IMR-90 (cell line): ENCODE measurements at regions not wholly inside any gene's neighbourhood (a gene's known extent, or its start where the extent isn't known, plus 50 kb on each side); places are given as distances from the start of the nearest gene placed in this dataset.

Experiments used
- ATAC-seq: fragments of 200-7000 bp; cut with Tn5 transposase; 2 replicates; pipeline ENCODE4 v1.9.1; 2020; ENCODE audit warnings: low read depth, mild to moderate bottlenecking, moderate library complexity
- BruUV-seq: library from RNA; stranded (reverse); fragments of 400-500 nt; replicated peaks from 2 replicates; lab custom pipeline; 2021; lab: Mats Ljungman, UMichigan
- CTCF ChIA-PET: fragments of 300-600 bp; formaldehyde crosslinking; extraction: SDS; loops from one replicate; lab custom pipeline; 2021; ENCODE audit warnings: antibody characterized with exemption; lab: Yijun Ruan, JAX
- POLR2A ChIA-PET: fragments of 300-600 bp; sonication (Branson Sonifier 250); formaldehyde crosslinking; loops from one replicate; lab custom pipeline; 2022; ENCODE audit warnings: antibody characterized with exemption; ENCODE audit not compliant: unreplicated experiment; lab: Charles Lee
- DNase-seq: peaks from one replicate; pipeline ENCODE4 v3.0.0; 2013
- H2AFZ ChIP-seq: replicated peaks from 2 replicates; pipeline ENCODE3; 2013; ENCODE audit warnings: low read length, mild to moderate bottlenecking; ENCODE audit not compliant: poor library complexity
- H2AK5ac ChIP-seq: 2 replicates; pipeline ENCODE4 v1.6.1; 2013; ENCODE audit warnings: low read depth, low read length, inconsistent platforms
- H2AK9ac ChIP-seq: replicated peaks from 2 replicates; pipeline ENCODE3; 2013; ENCODE audit warnings: mild to moderate bottlenecking, low read depth, low read length, moderate library complexity; ENCODE audit not compliant: poor library complexity
- H2BK120ac ChIP-seq: 2 replicates; pipeline ENCODE4 v1.6.1; 2013; ENCODE audit warnings: low read depth, low read length, inconsistent platforms
- H2BK15ac ChIP-seq: 3 replicates; pipeline ENCODE4 v1.6.1; 2013; ENCODE audit warnings: low read depth, low read length, inconsistent platforms
- H2BK20ac ChIP-seq: 2 replicates; pipeline ENCODE4 v1.6.1; 2013; ENCODE audit warnings: low read depth, mild to moderate bottlenecking, inconsistent platforms, low read length, moderate library complexity
- H2BK5ac ChIP-seq: 2 replicates; pipeline ENCODE4 v1.6.1; 2013; ENCODE audit warnings: mild to moderate bottlenecking, low read depth, low read length, inconsistent platforms; ENCODE audit not compliant: poor library complexity, severe bottlenecking
- H3K14ac ChIP-seq: replicated peaks from 2 replicates; pipeline ENCODE4 v1.6.1; 2013; ENCODE audit warnings: low read depth, low read length, inconsistent platforms
- H3K18ac ChIP-seq: 2 replicates; pipeline ENCODE4 v1.6.1; 2013; ENCODE audit warnings: low read depth, low read length, control low read depth
- H3K23ac ChIP-seq: 2 replicates; pipeline ENCODE4 v1.6.1; 2013; ENCODE audit warnings: low read depth, low read length, inconsistent platforms
- H3K27ac ChIP-seq: 2 replicates; pipeline ENCODE4 v1.5.1; 2013; ENCODE audit warnings: mild to moderate bottlenecking, control low read depth, low read length; ENCODE audit not compliant: insufficient read depth
- H3K27me3 ChIP-seq: 2 replicates; pipeline ENCODE4 v1.6.1; 2013; ENCODE audit warnings: low read length; ENCODE audit not compliant: control insufficient read depth, insufficient read depth
- H3K36me3 ChIP-seq: 2 replicates; pipeline ENCODE4 v1.6.1; 2013; ENCODE audit warnings: low read length, mixed read lengths; ENCODE audit not compliant: control insufficient read depth, insufficient read depth
- H3K4ac ChIP-seq: 2 replicates; pipeline ENCODE4 v1.6.1; 2013; ENCODE audit warnings: low read depth, low read length, inconsistent platforms
- H3K4me1 ChIP-seq: 2 replicates; pipeline ENCODE4 v1.6.1; 2013; ENCODE audit warnings: low read length, mixed read lengths; ENCODE audit not compliant: control insufficient read depth, insufficient read depth
- H3K4me2 ChIP-seq: 2 replicates; pipeline ENCODE4 v1.6.1; 2013; ENCODE audit warnings: low read depth, mild to moderate bottlenecking, control low read depth, low read length, moderate library complexity
- H3K4me3 ChIP-seq: 2 replicates; pipeline ENCODE4 v1.5.1; 2013; ENCODE audit warnings: low read depth, mild to moderate bottlenecking, control low read depth, low read length, moderate library complexity; ENCODE audit not compliant: insufficient read depth
- H3K56ac ChIP-seq: 2 replicates; pipeline ENCODE4 v1.6.1; 2013; ENCODE audit warnings: low read length, inconsistent platforms; ENCODE audit not compliant: insufficient read depth; ENCODE audit errors: extremely low read depth
- H3K79me1 ChIP-seq, 2 experiments: 2 replicates each; pipeline ENCODE4 v1.6.1; 2013; ENCODE audit warnings: low read length in 2 of 2, inconsistent platforms in 1 of 2, low read depth in 1 of 2
- H3K9ac ChIP-seq: 2 replicates; pipeline ENCODE4 v1.6.1; 2013; ENCODE audit warnings: low read depth, low read length, control low read depth
- H3K9me1 ChIP-seq: 2 replicates; pipeline ENCODE4 v1.6.1; 2013; ENCODE audit warnings: low read length, inconsistent platforms; ENCODE audit not compliant: insufficient read depth
- H3K9me3 ChIP-seq: 2 replicates; pipeline ENCODE4 v1.6.1; 2013; ENCODE audit warnings: low read length; ENCODE audit not compliant: control insufficient read depth, insufficient read depth
- H4K20me1 ChIP-seq: 2 replicates; pipeline ENCODE4 v1.6.1; 2013; ENCODE audit warnings: low read length, inconsistent platforms; ENCODE audit not compliant: insufficient read depth
- H4K5ac ChIP-seq: 2 replicates; pipeline ENCODE4 v1.6.1; 2013; ENCODE audit warnings: mild to moderate bottlenecking, low read depth, low read length, control low read depth
- H4K8ac ChIP-seq, 2 experiments: 2 replicates each; pipeline ENCODE4 v1.6.1; 2013; ENCODE audit warnings: low read depth in 2 of 2, low read length in 2 of 2, control low read depth in 1 of 2, inconsistent platforms in 1 of 2
- H4K91ac ChIP-seq: 2 replicates; pipeline ENCODE4 v1.6.1; 2013; ENCODE audit warnings: low read depth, low read length, inconsistent platforms; ENCODE audit not compliant: insufficient read depth
- BHLHE40 ChIP-seq: fragments of 150-350 bp; IDR thresholded peaks from 2 replicates; pipeline ENCODE4 v1.6.1; 2016; ENCODE audit warnings: mild to moderate bottlenecking, low read depth, low read length
- CEBPB ChIP-seq: IDR thresholded peaks from 2 replicates; pipeline ENCODE4 v1.6.1; 2012; ENCODE audit warnings: low read depth, low read length, improper control_type of control experiment
- CHD1 ChIP-seq: IDR thresholded peaks from 2 replicates; pipeline ENCODE4 v1.6.1; 2012; ENCODE audit warnings: low read depth, low read length, improper control_type of control experiment
- FOS ChIP-seq: fragments of 150-350 bp; IDR thresholded peaks from 2 replicates; pipeline ENCODE4 v1.6.1; 2016; ENCODE audit warnings: low read depth, low read length
- MAFK ChIP-seq: IDR thresholded peaks from 2 replicates; pipeline ENCODE4 v1.6.1; 2012; ENCODE audit warnings: low read depth, low read length, improper control_type of control experiment
- MAZ ChIP-seq: IDR thresholded peaks from 2 replicates; pipeline ENCODE4 v1.6.1; 2012; ENCODE audit warnings: low read depth, mild to moderate bottlenecking, low read length, improper control_type of control experiment, moderate library complexity, borderline replicate concordance
- MXI1 ChIP-seq: IDR thresholded peaks from 2 replicates; pipeline ENCODE4 v1.6.1; 2012; ENCODE audit warnings: low read depth, mild to moderate bottlenecking, low read length, moderate library complexity, borderline replicate concordance
- NFE2L2 ChIP-seq: fragments of 150-350 bp; IDR thresholded peaks from 2 replicates; pipeline ENCODE4 v1.6.1; 2016; ENCODE audit warnings: low read depth, mild to moderate bottlenecking, low read length
- POLR2A ChIP-seq: IDR thresholded peaks from 2 replicates; pipeline ENCODE4 v1.6.1; 2012; ENCODE audit warnings: mild to moderate bottlenecking, low read depth, low read length
- RAD21 ChIP-seq: IDR thresholded peaks from 2 replicates; pipeline ENCODE4 v1.6.1; 2012; ENCODE audit warnings: low read length, improper control_type of control experiment
- RCOR1 ChIP-seq: IDR thresholded peaks from 2 replicates; pipeline ENCODE4 v1.6.1; 2012; ENCODE audit warnings: mild to moderate bottlenecking, low read length, improper control_type of control experiment; ENCODE audit not compliant: insufficient replicate concordance
- RFX5 ChIP-seq: IDR thresholded peaks from 2 replicates; pipeline ENCODE4 v1.8.0; 2012; ENCODE audit warnings: low read depth, mild to moderate bottlenecking, low read length, moderate library complexity
- SMC3 ChIP-seq: fragments of 150-350 bp; IDR thresholded peaks from 2 replicates; pipeline ENCODE4 v1.6.1; 2016; ENCODE audit warnings: low read depth, mild to moderate bottlenecking, antibody characterized with exemption, low read length, moderate library complexity
- whole genome bisulfite sequencing, 2 experiments: methylation state at CpG; one replicate each; pipeline versions ENCODE4 v1.1.5 to v1.1.7; 2013; ENCODE audit warnings: missing lambda C conversion rate in 2 of 2; ENCODE audit not compliant: insufficient read length in 1 of 2; ENCODE audit errors: extremely low coverage in 2 of 2; 5-methylcytosine and 5-hydroxymethylcytosine counted together
- dilution Hi-C: fragments of 300-500 bp; cut with HindIII; formaldehyde crosslinking; loops from one replicate; pipeline ENCODE4 v1.14.3; 2018; ENCODE audit warnings: low sequenced_read_pairs; ENCODE audit not compliant: unreplicated experiment
- in situ Hi-C: fragments of 300-500 bp; cut with MboI; formaldehyde crosslinking; loops from 3 replicates; pipeline ENCODE4 v1.14.3; 2019; ENCODE audit warnings: low sequenced_read_pairs, inconsistent platforms, mixed read lengths
- intact Hi-C: fragments of 100-400 bp; cut with micrococcal nuclease; formaldehyde crosslinking; loops from 2 replicates; pipeline ENCODE4 v1.10.0; 2022
- TF ChIP-seq, protein P1 (sequence below): fragments of 150-350 bp; IDR thresholded peaks from 2 replicates; pipeline ENCODE4 v1.6.1; 2016; ENCODE audit warnings: low read depth, mild to moderate bottlenecking, low read length, moderate library complexity, borderline replicate concordance
- TF ChIP-seq, protein P2 (sequence below): conservative IDR thresholded peaks from 2 replicates; pipeline ENCODE4 v1.5.1; 2012; ENCODE audit warnings: mild to moderate bottlenecking, low read depth, low read length, improper control_type of control experiment

DNA sequence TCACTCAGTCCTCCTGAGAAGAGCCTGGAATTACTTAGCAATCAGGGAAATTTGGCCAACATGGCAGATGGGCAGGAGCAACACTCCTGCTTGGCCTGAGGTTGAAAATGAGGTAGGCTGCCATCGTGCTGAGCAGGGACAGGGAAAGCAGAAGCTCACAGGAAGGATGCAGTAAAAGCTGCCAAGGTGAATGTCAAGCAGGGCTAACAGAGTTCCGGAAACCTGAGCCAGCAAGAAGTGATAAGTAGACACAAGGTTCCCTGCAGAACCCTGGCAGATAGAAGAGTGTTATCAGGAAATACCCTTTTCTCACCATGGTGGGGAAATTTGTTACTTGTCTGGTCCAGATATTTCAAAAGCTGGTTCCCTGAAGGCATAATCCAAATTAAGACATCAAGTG, 454.3 kb upstream of the MEX3C start:
- no TSS peak for BruUV-seq
- intact Hi-C loops, result no loop called here
- TF ChIP-seq POLR2A (no peak), MXI1 (no peak), SMC3 (no peak), CHD1 (no peak), MAFK (no peak), CEBPB (no peak), MAZ (no peak), FOS (no peak), RCOR1 (no peak), NFE2L2 (no peak), BHLHE40 (no peak), RAD21 (no peak), RFX5 (no peak)
- TF ChIP-seq, protein P1, sequence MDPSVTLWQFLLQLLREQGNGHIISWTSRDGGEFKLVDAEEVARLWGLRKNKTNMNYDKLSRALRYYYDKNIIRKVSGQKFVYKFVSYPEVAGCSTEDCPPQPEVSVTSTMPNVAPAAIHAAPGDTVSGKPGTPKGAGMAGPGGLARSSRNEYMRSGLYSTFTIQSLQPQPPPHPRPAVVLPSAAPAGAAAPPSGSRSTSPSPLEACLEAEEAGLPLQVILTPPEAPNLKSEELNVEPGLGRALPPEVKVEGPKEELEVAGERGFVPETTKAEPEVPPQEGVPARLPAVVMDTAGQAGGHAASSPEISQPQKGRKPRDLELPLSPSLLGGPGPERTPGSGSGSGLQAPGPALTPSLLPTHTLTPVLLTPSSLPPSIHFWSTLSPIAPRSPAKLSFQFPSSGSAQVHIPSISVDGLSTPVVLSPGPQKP, result no peak
- TF ChIP-seq, protein P2, sequence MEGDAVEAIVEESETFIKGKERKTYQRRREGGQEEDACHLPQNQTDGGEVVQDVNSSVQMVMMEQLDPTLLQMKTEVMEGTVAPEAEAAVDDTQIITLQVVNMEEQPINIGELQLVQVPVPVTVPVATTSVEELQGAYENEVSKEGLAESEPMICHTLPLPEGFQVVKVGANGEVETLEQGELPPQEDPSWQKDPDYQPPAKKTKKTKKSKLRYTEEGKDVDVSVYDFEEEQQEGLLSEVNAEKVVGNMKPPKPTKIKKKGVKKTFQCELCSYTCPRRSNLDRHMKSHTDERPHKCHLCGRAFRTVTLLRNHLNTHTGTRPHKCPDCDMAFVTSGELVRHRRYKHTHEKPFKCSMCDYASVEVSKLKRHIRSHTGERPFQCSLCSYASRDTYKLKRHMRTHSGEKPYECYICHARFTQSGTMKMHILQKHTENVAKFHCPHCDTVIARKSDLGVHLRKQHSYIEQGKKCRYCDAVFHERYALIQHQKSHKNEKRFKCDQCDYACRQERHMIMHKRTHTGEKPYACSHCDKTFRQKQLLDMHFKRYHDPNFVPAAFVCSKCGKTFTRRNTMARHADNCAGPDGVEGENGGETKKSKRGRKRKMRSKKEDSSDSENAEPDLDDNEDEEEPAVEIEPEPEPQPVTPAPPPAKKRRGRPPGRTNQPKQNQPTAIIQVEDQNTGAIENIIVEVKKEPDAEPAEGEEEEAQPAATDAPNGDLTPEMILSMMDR, result no peak
- ChIA-PET POLR2A (no interaction called here), CTCF (no interaction called here)
- H3K9me1 ChIP-seq, result no peaks in the 10 kb centered on the region
- H3K27ac ChIP-seq, result no peak overlapping the region
- dilution Hi-C loops, result no loop called here
- in situ Hi-C loops, result loop anchor here (25.0 kb wide), 1 partner anchor 1036 kb away; no protein-coding TSS in a partner anchor
- H2AK9ac ChIP-seq, result no peak overlapping the region
- H3K79me1 ChIP-seq, result no peaks in the 10 kb centered on the region
- no peak overlapping the region for H2AK5ac ChIP-seq
- H4K5ac ChIP-seq, result no peak overlapping the region
- H4K8ac ChIP-seq, result no peak overlapping the region
- no peak overlapping the region for H2BK5ac ChIP-seq
- no peak overlapping the region for H2AFZ ChIP-seq
- 36% methylated on average over 2 of the region's 2 CpGs; no CpG with 5 or more reads in 1 of the 2 experiments for WGBS, 2 experiments
- no peak overlapping the region for H3K4me2 ChIP-seq
- no peak overlapping the region for H3K23ac ChIP-seq
- H3K4me1 ChIP-seq, result no peaks in the 10 kb centered on the region
- no peak overlapping the region for H4K91ac ChIP-seq
- no peak overlapping the region for H2BK120ac ChIP-seq
- H3K14ac ChIP-seq, result no peak overlapping the region
- H2BK15ac ChIP-seq, result no peak overlapping the region
- H3K36me3 ChIP-seq, result no peaks in the 10 kb centered on the region
- H3K4me3 ChIP-seq, result no peak overlapping the region
- H3K18ac ChIP-seq, result no peak overlapping the region
- no peak overlapping the region for H3K4ac ChIP-seq
- H3K9ac ChIP-seq, result no peak overlapping the region
- H3K9me3 ChIP-seq, result peaks cover 12% of the 10 kb centered on the region
- DNase-seq (no peak), ATAC-seq (no peak)
- no peak overlapping the region for H2BK20ac ChIP-seq
- no peaks in the 10 kb centered on the region for H3K27me3 ChIP-seq
- H3K56ac ChIP-seq, result no peak overlapping the region
- no peaks in the 10 kb centered on the region for H4K20me1 ChIP-seq
